Bone marrow (tissue), 2 donors: ENCODE measurements at regions not wholly inside any gene's neighbourhood (a gene's known extent, or its start where the extent isn't known, plus 50 kb on each side); places are given as distances from the start of the nearest gene placed in this dataset.
A peak's percentile ranks its signal among the peaks of the same experiment; 100 is the strongest.
"Not testable (repeated sequence)": the region's sequence is repeated elsewhere in the genome, so short reads cannot be mapped to it uniquely, and the experiment has no call there.

Experiments used
- DNase-seq, 2 donors: peaks; one replicate each; lab custom pipeline; 2025; lab: John Stamatoyannopoulos, UW

- no peak for DNase-seq
These were observed 50.9 kb upstream of the MITF start for GRCh38 chr3:69688400-69688799.

GRCh38 chr3:69687641-69688040, 51.6 kb upstream of the MITF start:
- DNase-seq = no peak

- no peak for DNase-seq
These were observed 53.2 kb upstream of the MITF start for GRCh38 chr3:69686056-69686455.

GRCh38 chr3:69684309-69684961, 54.8 kb upstream of the MITF start:
- peak in 1 of 2 donors; percentile 16 for DNase-seq

GRCh38 chr3:69683082-69683806, 56.0 kb upstream of the MITF start:
- no peak for DNase-seq

- DNase-seq = not testable (repeated sequence)
These were observed 61.8 kb upstream of the MITF start for GRCh38 chr3:69677456-69677855.

GRCh38 chr3:69675786-69676530, 63.3 kb upstream of the MITF start:
- DNase-seq = no peak

GRCh38 chr3:69674752-69675151, 64.5 kb upstream of the MITF start:
- no peak for DNase-seq

- DNase-seq = peak in 1 of 2 donors; percentile 45
These were observed 67.9 kb upstream of the MITF start for GRCh38 chr3:69671082-69671952.

GRCh38 chr3:69669070-69669469, 70.2 kb upstream of the MITF start:
- DNase-seq = no peak

GRCh38 chr3:69665026-69665737, 74.1 kb upstream of the MITF start:
- no peak for DNase-seq

- no peak for DNase-seq
These were observed 78.6 kb upstream of the MITF start for GRCh38 chr3:69660631-69661030.

- no peak for DNase-seq
These were observed 79.9 kb upstream of the MITF start for GRCh38 chr3:69659180-69659910.

- no peak for DNase-seq
These were observed 80.6 kb upstream of the MITF start for GRCh38 chr3:69658514-69659140.

GRCh38 chr3:69657030-69657429, 82.2 kb upstream of the MITF start:
- DNase-seq = not testable (repeated sequence)

- no peak for DNase-seq
These were observed 87.5 kb upstream of the MITF start for GRCh38 chr3:69651765-69652164.

GRCh38 chr3:69650066-69650419, 89.2 kb upstream of the MITF start:
- DNase-seq = no peak

- peak in 1 of 2 donors; percentile 4 for DNase-seq
These were observed 89.9 kb upstream of the MITF start for GRCh38 chr3:69649120-69650065.

- DNase-seq = no peak
These were observed 91.1 kb upstream of the MITF start for GRCh38 chr3:69648126-69648525.
